PC-3 (cell line): ENCODE measurements at regions not wholly inside any gene's neighbourhood (a gene's known extent, or its start where the extent isn't known, plus 50 kb on each side); places are given as distances from the start of the nearest gene placed in this dataset.

Source experiments
- ATAC-seq: fragments of 200-7000 bp; cut with Tn5 transposase; 2 replicates; pipeline ENCODE4 v1.9.1; 2020; ENCODE audit warnings: mild to moderate bottlenecking, moderate library complexity
- BruUV-seq: library from RNA; stranded (reverse); fragments of 400-500 nt; replicated peaks from 2 replicates; lab custom pipeline; 2021; lab: Mats Ljungman, UMichigan
- CTCF ChIA-PET: fragments of 300-600 bp; sonication (Branson Sonifier 250); formaldehyde crosslinking; loops from one replicate; lab custom pipeline; 2022; ENCODE audit warnings: antibody characterized with exemption; lab: Charles Lee
- POLR2A ChIA-PET: fragments of 300-600 bp; sonication (Branson Sonifier 250); formaldehyde crosslinking; loops from one replicate; lab custom pipeline; 2022; ENCODE audit warnings: antibody characterized with exemption; ENCODE audit not compliant: unreplicated experiment; lab: Charles Lee
- DNase-seq: peaks from one replicate; pipeline ENCODE4 v3.0.0-alpha.2; 2015
- H2AFZ ChIP-seq: fragments of 300-600 bp; sonication (generic); 2 replicates; pipeline ENCODE4 v1.6.0; 2016; ENCODE audit warnings: antibody characterized with exemption, low read length
- H3F3A ChIP-seq: fragments of 300-600 bp; sonication (generic); one replicate; pipeline ENCODE4 v1.6.0; 2017; ENCODE audit warnings: antibody characterized with exemption, low read length, control low read depth, mild to moderate bottlenecking; ENCODE audit not compliant: unreplicated experiment
- H3K27ac ChIP-seq: fragments of 300-600 bp; sonication (generic); 2 replicates; pipeline ENCODE4 v1.5.1; 2016; ENCODE audit warnings: mild to moderate bottlenecking, low read length
- H3K27me3 ChIP-seq: fragments of 300-600 bp; sonication (generic); 2 replicates; pipeline ENCODE4 v1.6.1; 2016; ENCODE audit warnings: low read length, mixed read lengths
- H3K36me3 ChIP-seq: fragments of 300-600 bp; sonication (generic); 2 replicates; pipeline ENCODE4 v1.6.1; 2016; ENCODE audit warnings: low read depth, mixed run types, low read length, mixed read lengths
- H3K4me1 ChIP-seq: fragments of 300-600 bp; sonication (generic); 2 replicates; pipeline ENCODE4 v1.5.1; 2016; ENCODE audit warnings: low read length; ENCODE audit not compliant: insufficient read depth
- H3K4me2 ChIP-seq: fragments of 300-600 bp; sonication (generic); 2 replicates; pipeline ENCODE4 v1.6.0; 2016; ENCODE audit warnings: low read length
- H3K4me3 ChIP-seq: fragments of 300-600 bp; sonication (generic); 2 replicates; pipeline ENCODE4 v1.5.1; 2016; ENCODE audit warnings: mild to moderate bottlenecking, low read length, mixed read lengths
- H3K79me2 ChIP-seq: fragments of 300-600 bp; sonication (generic); 2 replicates; pipeline ENCODE4 v1.6.1; 2017; ENCODE audit warnings: low read length, mixed read lengths
- H3K9ac ChIP-seq: fragments of 300-600 bp; sonication (generic); 2 replicates; pipeline ENCODE4 v1.6.0; 2016; ENCODE audit warnings: mild to moderate bottlenecking, low read length
- H3K9me2 ChIP-seq: fragments of 300-600 bp; sonication (generic); replicated peaks from 2 replicates; pipeline ENCODE4 v1.6.1; 2016; ENCODE audit warnings: mixed run types, low read length, mixed read lengths
- H3K9me3 ChIP-seq: fragments of 300-600 bp; sonication (generic); 2 replicates; pipeline ENCODE4 v1.6.1; 2016; ENCODE audit warnings: low read length, mixed read lengths
- H4K20me1 ChIP-seq: fragments of 300-600 bp; sonication (generic); 2 replicates; pipeline ENCODE4 v1.6.1; 2016; ENCODE audit warnings: low read length, mixed read lengths
- CTCF ChIP-seq: fragments of 300-600 bp; sonication (generic); conservative IDR thresholded peaks from 2 replicates; pipeline ENCODE4 v1.5.1; 2017; ENCODE audit warnings: antibody characterized with exemption, low read depth, mild to moderate bottlenecking, low read length
- EZH2 ChIP-seq: fragments of 300-600 bp; sonication (generic); IDR thresholded peaks from one replicate; pipeline ENCODE4 v1.6.1; 2017; ENCODE audit warnings: antibody characterized with exemption, mild to moderate bottlenecking, low read length; ENCODE audit not compliant: unreplicated experiment
- EZH2phosphoT487 ChIP-seq: fragments of 300-600 bp; sonication (generic); IDR thresholded peaks from 2 replicates; pipeline ENCODE4 v1.6.1; 2018; ENCODE audit warnings: mild to moderate bottlenecking, antibody characterized with exemption, low read length, borderline replicate concordance
- intact Hi-C: fragments of 100-400 bp; cut with micrococcal nuclease; formaldehyde crosslinking; loops from 2 replicates; pipeline ENCODE4 v1.9.0; 2023

- DNase-seq, result no peak
- TF ChIP-seq EZH2phosphoT487 (no peak), CTCF (no peak), EZH2 (no peak)
- POLR2A ChIA-PET, result no interaction called here
These were observed 251.6 kb downstream of the GALR1 start for GRCh38 chr18:77501266-77501665.

GRCh38 chr18:77505499-77505898 is 255.9 kb downstream of the GALR1 start:
- ATAC-seq (no peak), DNase-seq (no peak)
- no peaks in the 10 kb centered on the region for H3K79me2 ChIP-seq
- no peak overlapping the region for H3K4me2 ChIP-seq
- no TSS peak for BruUV-seq
- H3K9me2 ChIP-seq, result no peaks in the 10 kb centered on the region
- ChIA-PET CTCF (no interaction called here), POLR2A (no interaction called here)
- no peaks in the 10 kb centered on the region for H3K4me1 ChIP-seq
- no peaks in the 10 kb centered on the region for H3F3A ChIP-seq
- H3K36me3 ChIP-seq, result no peaks in the 10 kb centered on the region
- TF ChIP-seq CTCF, result no peak
- no peak for TF ChIP-seq EZH2phosphoT487
- no peak for TF ChIP-seq EZH2
- no peaks in the 10 kb centered on the region for H3K9me3 ChIP-seq
- no peak overlapping the region for H3K27ac ChIP-seq
- H3K9ac ChIP-seq, result no peak overlapping the region
- H3K4me3 ChIP-seq, result no peak overlapping the region
- intact Hi-C loops, result no loop called here
- H4K20me1 ChIP-seq, result no peaks in the 10 kb centered on the region
- H2AFZ ChIP-seq, result no peak overlapping the region
- H3K27me3 ChIP-seq, result peaks cover 8% of the 10 kb centered on the region; the same call in 1 of the 2 replicates

More at GRCh38 chr18:77501266-77501665, 251.6 kb downstream of the GALR1 start:
- no peaks in the 10 kb centered on the region for H3K9me3 ChIP-seq
- H3K27me3 ChIP-seq, result peaks cover 8% of the 10 kb centered on the region; the same call in 1 of the 2 replicates
- no peaks in the 10 kb centered on the region for H3K79me2 ChIP-seq
- no peaks in the 10 kb centered on the region for H3K4me1 ChIP-seq
- no peaks in the 10 kb centered on the region for H3F3A ChIP-seq
- no peak overlapping the region for H2AFZ ChIP-seq
- H3K9ac ChIP-seq, result no peak overlapping the region
- H3K9me2 ChIP-seq, result no peaks in the 10 kb centered on the region
- no peak for ATAC-seq
- no TSS peak for BruUV-seq
- no peak overlapping the region for H3K27ac ChIP-seq
- CTCF ChIA-PET, result no interaction called here
- H3K4me3 ChIP-seq, result no peak overlapping the region
- no peaks in the 10 kb centered on the region for H4K20me1 ChIP-seq
- no peaks in the 10 kb centered on the region for H3K36me3 ChIP-seq
- intact Hi-C loops, result no loop called here
- no peak overlapping the region for H3K4me2 ChIP-seq

- no peak overlapping the region for H2AFZ ChIP-seq
- H3K79me2 ChIP-seq, result no peaks in the 10 kb centered on the region
- DNase-seq, result no peak
- no peak overlapping the region for H3K9ac ChIP-seq
- H3K4me2 ChIP-seq, result no peak overlapping the region
- ChIA-PET POLR2A (no interaction called here), CTCF (no interaction called here)
- H3K27ac ChIP-seq, result no peak overlapping the region
- H3K36me3 ChIP-seq, result no peaks in the 10 kb centered on the region
- H3K9me2 ChIP-seq, result no peaks in the 10 kb centered on the region
- H3K9me3 ChIP-seq, result no peaks in the 10 kb centered on the region
- H3K4me3 ChIP-seq, result no peak overlapping the region
- peaks cover 16% of the 10 kb centered on the region for H3K27me3 ChIP-seq
- H3K4me1 ChIP-seq, result no peaks in the 10 kb centered on the region
- no peak for ATAC-seq
- no peaks in the 10 kb centered on the region for H4K20me1 ChIP-seq
- no peaks in the 10 kb centered on the region for H3F3A ChIP-seq
- intact Hi-C loops, result no loop called here
- BruUV-seq, result no TSS peak
- TF ChIP-seq EZH2, result no peak
- TF ChIP-seq EZH2phosphoT487, result no peak
- no peak for TF ChIP-seq CTCF
These were observed 262.5 kb downstream of the GALR1 start for GRCh38 chr18:77512152-77512551.
